ENCODE measurements at regions not wholly inside any gene's neighbourhood (a gene's known extent, or its start where the extent isn't known, plus 50 kb on each side); places are given as distances from the start of the nearest gene placed in this dataset.

- no peak for DNase-seq
Measured at GRCh38 chr1:201778279-201779065, 50.5 kb upstream of the IPO9 start.
